Suppressor macrophage (primary cell): ENCODE measurements at regions not wholly inside any gene's neighbourhood (a gene's known extent, or its start where the extent isn't known, plus 50 kb on each side); places are given as distances from the start of the nearest gene placed in this dataset.

Source experiments
- DNase-seq, 4 experiments: peaks; one replicate each; pipeline ENCODE4 v3.0.0-alpha.2; 2020 to 2022

GRCh38 chr9:105114964-105115728 is 129.3 kb upstream of the SLC44A1 start:
- peak; percentile 93 to 98 (median 94) for DNase-seq

DNA sequence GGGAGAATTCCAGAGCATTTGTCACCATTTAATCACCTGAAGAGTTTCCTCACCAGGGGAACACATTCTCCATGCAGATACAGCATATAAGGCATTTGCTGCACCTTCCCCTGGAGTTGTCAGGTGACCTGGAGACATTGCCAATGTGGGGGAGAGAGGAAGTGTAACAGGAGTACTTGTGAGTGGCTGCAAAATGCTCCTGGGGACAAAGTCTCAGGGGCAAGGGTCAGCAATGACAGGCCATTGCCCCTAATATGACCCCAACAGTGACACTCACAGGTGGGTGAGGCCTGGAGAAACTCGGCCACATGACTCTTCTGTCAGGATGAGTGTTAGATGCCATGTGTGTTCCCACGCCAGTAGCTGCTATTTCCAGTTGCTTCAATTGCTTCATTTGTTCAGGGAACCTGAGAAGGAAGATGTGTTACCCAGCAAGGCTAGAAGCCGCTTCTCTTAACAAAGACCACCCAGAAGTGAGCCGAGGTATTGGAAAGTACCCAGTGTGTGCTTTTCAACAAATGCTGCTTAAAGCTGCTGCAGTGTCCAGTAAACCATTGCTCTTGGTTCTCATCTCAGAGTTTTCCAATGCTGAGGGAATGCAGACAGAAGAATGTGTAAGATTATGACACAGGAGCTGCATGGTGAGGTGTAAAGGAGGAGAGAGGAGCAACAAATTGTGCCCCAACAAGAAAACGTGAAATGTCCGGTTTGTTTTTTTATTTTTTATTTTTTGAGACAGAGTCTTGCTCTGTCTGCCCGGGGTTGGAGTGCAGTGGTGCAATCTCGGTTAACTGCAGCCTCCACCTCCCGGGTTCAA is 128.2 kb upstream of the SLC44A1 start:
- DNase-seq = peak; percentile 51 to 82 (median 66)

DNA sequence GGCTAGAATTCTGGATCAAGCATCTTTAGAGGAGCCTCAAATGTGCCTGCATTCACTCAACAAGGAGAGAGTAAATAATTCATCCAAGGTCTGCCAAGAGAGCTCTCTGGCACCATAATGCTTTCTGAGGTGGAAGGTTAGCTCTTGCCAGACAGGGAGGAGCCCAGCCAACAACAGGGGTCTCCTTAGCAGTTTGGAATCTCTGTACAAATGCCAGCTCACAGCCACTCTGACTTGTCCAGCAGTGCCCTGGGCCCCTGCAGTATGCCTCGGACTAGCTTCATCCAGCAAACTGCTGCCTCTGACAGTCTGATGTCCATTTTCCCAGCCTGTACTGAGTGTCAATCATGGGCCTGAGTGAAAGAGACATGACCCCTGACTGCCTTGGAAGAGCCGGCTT is 127.2 kb upstream of the SLC44A1 start:
- no peak for DNase-seq

- peak in 3 of 4 experiments; percentile 23 to 45 (median 30) for DNase-seq
Measured at GRCh38 chr9:105118636-105119035, 125.8 kb upstream of the SLC44A1 start.

GRCh38 chr9:105119156-105119555 is 125.3 kb upstream of the SLC44A1 start:
- DNase-seq = no peak

DNA sequence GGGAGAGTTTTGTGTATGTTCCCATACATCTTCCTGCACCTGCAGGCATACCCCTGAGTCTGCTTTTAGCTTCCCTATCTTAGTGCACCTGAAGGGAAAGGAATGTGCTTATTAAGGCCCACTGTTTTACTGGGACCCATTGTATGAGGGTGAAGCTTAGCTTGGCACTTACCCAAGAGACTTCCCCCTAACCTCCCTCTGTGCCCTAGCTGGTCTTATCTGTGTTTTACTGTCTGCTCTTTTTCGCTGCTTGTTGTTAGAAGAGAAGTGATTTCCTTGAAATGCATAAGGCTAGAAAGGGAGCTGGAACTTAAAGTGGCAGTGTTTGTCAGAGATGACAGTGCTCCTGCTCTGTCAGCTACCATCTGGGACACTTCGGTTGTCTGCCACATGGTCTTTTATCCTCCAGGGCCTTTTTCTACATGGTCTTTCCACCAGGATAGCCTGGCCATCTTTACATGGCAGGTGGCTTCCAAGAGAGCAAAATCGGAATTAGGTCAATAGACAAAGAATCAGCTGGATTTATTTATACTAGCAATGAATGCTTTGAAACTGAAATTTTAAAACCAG is 122.5 kb upstream of the SLC44A1 start:
- DNase-seq = no peak

DNA sequence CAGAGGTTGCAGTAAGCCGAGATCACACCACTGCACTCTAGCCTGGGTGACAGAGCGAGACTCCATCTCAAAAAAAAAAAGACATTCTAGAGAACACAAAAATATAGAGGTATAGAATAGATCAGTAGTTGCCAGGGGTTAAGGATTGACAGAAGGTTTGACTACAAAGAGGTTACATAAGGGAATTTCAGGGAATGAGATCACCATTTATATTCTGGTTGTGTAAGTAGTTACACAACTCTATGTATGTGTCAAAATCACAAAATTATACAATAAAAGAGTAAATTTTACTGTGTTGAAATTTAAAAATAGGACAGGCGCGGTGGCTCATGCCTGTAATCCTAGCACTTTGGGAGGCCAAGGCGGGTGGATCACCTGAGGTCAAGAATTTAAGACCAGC is 119.9 kb upstream of the SLC44A1 start:
- DNase-seq = peak in 2 of 4 experiments; percentile 70 to 72

- peak in 1 of 4 experiments; percentile 36 for DNase-seq
Measured at GRCh38 chr9:105126226-105126625, 118.2 kb upstream of the SLC44A1 start.

- DNase-seq = peak; percentile 20 to 54 (median 34)
Measured at GRCh38 chr9:105127863-105128220, 116.6 kb upstream of the SLC44A1 start.

DNA sequence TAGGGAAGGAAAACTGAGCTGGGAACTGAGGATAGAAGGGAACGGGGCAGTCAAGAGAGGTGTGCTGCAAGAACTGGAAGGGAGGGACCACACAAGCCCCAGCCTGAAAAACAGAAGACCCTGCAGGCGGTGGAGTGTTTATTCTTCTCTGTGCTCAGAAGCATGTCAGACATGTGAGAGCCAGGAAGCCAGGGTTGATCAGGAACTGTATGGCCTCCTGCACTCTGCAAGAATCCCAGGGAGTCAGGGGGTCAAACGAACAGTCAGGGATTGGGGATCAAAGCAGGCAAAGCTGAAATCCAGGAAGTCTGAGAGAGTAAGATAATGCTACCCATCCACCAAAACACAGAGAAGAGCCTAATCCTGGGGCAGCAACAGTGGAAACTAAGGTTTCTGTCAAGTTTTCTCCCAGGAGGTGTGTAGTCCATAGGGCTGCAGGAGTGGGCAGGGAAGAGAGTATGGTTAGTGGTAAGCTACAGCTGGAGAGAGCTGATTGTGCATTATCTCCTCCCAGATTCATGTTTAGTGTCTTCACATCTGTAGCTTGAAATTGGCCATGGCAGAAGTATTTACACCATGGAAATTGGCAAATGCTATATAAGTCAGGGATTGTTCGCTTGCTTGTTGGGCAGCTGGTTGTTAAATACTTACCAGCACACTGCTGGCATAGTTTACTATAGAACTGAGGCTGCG is 115.4 kb upstream of the SLC44A1 start:
- DNase-seq = no peak

DNA sequence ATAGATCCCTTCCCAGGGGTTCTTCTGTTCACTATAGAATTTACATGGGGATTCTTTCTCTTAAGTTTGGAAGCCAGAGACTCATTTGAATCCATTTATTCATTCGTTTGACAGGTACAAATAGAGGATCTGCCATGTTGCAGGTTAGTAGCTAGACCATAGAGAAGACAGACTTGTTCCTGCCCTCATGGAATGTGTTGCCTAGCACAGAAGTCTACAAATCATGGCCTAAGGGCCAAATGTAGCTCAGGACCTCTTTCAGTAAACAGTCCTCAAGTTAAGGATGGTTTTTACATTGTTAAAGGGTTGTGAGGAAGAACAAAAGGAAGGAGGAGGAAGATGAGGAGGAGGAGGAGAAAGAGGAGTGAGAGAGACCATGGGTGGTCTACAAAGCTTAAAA is 114.7 kb upstream of the SLC44A1 start:
- DNase-seq = no peak

GRCh38 chr9:105131981-105132380 is 112.5 kb upstream of the SLC44A1 start:
- no peak for DNase-seq

DNA sequence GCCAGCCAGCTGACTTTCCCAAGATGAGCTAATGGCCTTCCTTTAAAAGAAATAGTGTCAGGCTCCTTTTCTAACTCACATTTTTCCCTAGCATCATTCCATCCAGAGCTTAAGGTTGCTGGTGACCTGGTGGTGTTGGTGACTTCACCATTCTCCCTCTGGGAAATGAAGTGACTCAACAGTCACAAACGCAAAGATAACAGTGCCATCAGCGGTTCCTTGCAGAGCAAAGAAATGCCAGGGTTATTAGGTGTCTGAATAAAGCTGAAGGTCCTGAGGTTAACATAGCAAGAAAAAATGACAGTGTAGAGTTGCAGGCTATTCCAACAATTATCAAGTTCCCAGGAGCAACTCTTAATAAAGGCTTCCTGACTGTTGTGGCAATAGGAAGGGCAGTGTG is 111.8 kb upstream of the SLC44A1 start:
- no peak for DNase-seq

GRCh38 chr9:105138306-105138801 is 106.1 kb upstream of the SLC44A1 start:
- no peak for DNase-seq

DNA sequence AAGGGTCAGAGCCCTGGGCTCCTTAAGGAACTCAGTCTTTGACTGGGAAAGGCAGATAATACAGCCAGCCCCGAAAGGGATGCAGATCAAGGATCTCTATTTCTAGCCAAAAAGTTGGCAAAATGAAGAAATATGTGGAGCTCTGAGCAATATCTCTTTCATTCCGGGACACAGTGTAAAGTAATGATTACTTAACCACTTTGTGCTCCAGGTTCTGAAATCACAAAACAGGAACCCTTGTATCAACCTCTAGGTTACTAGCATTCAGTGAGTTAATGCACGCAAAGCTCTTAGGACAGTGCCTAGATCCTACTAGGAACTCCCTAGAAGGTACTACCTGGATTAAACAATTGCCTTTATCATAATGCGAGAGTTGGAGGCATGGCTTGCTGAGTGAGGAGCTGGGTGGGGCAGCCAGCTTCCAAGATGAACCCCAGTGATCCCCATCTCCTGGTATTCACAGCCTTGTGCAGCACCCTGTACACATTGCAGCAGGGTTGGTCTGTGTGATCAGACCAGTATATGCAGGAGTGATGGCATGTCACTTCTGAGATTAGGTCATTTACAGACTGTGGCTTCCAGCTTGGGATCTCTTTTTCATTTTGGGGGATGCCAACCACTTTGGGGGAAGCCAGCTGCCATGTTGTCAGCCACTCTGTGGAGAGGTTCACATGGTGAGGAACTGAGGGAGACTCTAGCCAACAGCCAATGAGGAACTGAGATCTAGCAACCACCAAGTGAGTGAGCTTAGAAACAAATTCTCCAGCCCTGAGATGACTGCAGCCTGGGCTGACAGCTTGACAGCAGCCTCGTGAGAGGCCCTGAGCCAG is 103.1 kb upstream of the SLC44A1 start:
- DNase-seq = peak; percentile 86 to 95 (median 92)

DNA sequence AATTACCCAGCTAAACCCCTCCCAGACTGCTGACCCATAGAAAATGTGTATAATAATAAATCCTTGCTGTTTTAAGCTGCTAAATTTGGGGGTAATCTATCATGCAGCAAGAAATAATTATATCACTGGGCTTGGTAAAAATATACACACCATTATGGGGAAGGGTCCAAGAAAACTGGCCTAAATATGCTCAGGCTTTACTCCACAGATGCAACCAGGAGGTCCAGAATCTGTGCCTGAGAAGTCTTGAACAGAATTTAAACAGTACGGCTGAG is 102.5 kb upstream of the SLC44A1 start:
- no peak for DNase-seq

- DNase-seq = peak; percentile 73 to 91 (median 77)
Measured at GRCh38 chr9:105142406-105143135, 101.9 kb upstream of the SLC44A1 start.

DNA sequence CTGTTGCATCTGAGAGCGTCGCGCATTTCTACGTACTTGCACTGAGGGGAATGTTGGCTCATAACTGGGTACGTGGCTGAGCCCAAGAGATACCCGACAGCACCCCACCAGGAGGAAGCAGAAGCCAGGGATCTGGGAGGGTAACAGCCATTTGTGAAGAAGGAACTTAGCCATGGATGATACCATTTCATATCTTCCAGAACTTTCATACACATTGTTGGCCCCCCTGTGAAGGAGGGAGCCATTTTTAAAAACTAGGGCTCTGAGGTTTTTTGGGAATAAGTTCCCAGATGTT is 101.4 kb upstream of the SLC44A1 start:
- peak in 2 of 4 experiments; percentile 57 to 70 for DNase-seq

- DNase-seq = peak; percentile 48 to 86 (median 67)
Measured at GRCh38 chr9:105144076-105144475, 100.4 kb upstream of the SLC44A1 start.

- DNase-seq = no peak
Measured at GRCh38 chr9:105144841-105145240, 99.6 kb upstream of the SLC44A1 start.

DNA sequence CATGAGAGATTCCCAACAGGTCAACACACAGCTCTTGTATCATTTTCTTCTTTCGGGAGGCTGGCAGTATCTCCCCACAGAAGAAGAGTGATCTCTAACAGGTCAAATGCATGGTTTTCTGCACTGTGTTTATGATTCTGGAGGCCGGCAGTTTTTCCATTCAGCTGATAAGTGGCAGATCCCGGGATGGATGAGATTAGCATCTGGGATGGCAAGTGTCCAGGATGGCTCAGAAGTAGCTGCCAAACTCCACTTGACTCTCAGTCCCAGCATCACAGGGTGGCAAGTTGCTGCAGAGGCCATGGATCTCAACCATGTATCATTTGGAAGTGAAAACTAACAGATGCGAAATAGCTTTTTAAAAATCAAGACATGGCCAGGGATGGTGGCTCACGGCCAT is 97.8 kb upstream of the SLC44A1 start:
- DNase-seq = no peak
